Neutrophil (primary cell): ENCODE measurements at regions not wholly inside any gene's neighbourhood (a gene's known extent, or its start where the extent isn't known, plus 50 kb on each side); places are given as distances from the start of the nearest gene placed in this dataset.

Experiments used
- H3K27ac ChIP-seq: fragments of 200-600 bp; sonication (generic); 2 replicates; pipeline ENCODE4 v1.5.1; 2016; ENCODE audit warnings: mild to moderate bottlenecking, moderate library complexity
- H3K27me3 ChIP-seq: fragments of 200-600 bp; sonication (generic); 2 replicates; pipeline ENCODE4 v1.6.0; 2016; ENCODE audit warnings: mild to moderate bottlenecking
- H3K36me3 ChIP-seq: fragments of 200-600 bp; sonication (generic); 2 replicates; pipeline ENCODE4 v1.5.1; 2017
- H3K4me1 ChIP-seq, 2 experiments: fragments of 200-600 bp in 1 of 2; sonication (generic) in 1 of 2; 1 replicate in 1 of 2; 2 replicates in 1 of 2; pipeline versions ENCODE4 v1.5.1 to v1.6.1; 2013 to 2016; ENCODE audit warnings: low read depth in 1 of 2, low read length in 1 of 2, mild to moderate bottlenecking in 1 of 2, moderate library complexity in 1 of 2; ENCODE audit not compliant: control insufficient read depth in 1 of 2, insufficient read depth in 1 of 2
- H3K4me3 ChIP-seq, 2 experiments: fragments of 200-600 bp in 1 of 2; sonication (generic) in 1 of 2; 1 replicate in 1 of 2; 2 replicates in 1 of 2; pipeline ENCODE4 v1.5.1; 2013 to 2016; ENCODE audit warnings: low read depth in 1 of 2, low read length in 1 of 2, mild to moderate bottlenecking in 1 of 2, moderate library complexity in 1 of 2
- H3K9me3 ChIP-seq: fragments of 200-600 bp; sonication (generic); 2 replicates; pipeline ENCODE4 v1.5.1; 2016
- TF ChIP-seq, protein P1 (sequence below): fragments of 200-600 bp; sonication (generic); IDR thresholded peaks from 2 replicates; pipeline ENCODE4 v1.5.1; 2016; ENCODE audit warnings: antibody characterized with exemption

DNA sequence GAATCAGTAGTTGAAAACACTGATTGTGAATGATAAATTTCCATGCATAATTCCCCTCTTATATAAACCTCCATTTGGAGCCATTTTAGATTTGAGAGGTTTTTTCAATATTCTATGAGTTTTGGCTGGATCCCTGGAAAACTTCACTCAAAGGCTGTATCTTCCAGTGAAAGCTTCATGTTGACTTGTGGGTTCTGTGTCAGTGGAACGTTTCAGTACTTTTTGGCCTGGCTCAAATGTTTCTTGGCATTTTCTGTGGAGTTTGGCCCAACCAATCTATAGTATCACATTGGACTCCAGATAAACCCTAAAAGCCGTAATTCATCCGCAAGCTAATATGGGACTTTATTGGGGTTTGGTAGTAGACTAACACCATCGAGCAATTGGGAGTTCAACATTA, 172.6 kb upstream of the PRPS1L1 start:
- Histone ChIP-seq H3K4me1 (no peaks in the 10 kb centered on the region), H3K27me3 (no peaks in the 10 kb centered on the region), H3K27ac (no peak overlapping the region), H3K9me3 (no peaks in the 10 kb centered on the region), H3K36me3 (no peaks in the 10 kb centered on the region), H3K4me3 (no peak overlapping the region)
- TF ChIP-seq, protein P1, sequence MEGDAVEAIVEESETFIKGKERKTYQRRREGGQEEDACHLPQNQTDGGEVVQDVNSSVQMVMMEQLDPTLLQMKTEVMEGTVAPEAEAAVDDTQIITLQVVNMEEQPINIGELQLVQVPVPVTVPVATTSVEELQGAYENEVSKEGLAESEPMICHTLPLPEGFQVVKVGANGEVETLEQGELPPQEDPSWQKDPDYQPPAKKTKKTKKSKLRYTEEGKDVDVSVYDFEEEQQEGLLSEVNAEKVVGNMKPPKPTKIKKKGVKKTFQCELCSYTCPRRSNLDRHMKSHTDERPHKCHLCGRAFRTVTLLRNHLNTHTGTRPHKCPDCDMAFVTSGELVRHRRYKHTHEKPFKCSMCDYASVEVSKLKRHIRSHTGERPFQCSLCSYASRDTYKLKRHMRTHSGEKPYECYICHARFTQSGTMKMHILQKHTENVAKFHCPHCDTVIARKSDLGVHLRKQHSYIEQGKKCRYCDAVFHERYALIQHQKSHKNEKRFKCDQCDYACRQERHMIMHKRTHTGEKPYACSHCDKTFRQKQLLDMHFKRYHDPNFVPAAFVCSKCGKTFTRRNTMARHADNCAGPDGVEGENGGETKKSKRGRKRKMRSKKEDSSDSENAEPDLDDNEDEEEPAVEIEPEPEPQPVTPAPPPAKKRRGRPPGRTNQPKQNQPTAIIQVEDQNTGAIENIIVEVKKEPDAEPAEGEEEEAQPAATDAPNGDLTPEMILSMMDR = no peak

GRCh38 chr7:18200855-18201254, 173.2 kb upstream of the PRPS1L1 start:
- no peaks in the 10 kb centered on the region for H3K27me3 ChIP-seq
- no peaks in the 10 kb centered on the region for H3K36me3 ChIP-seq
- H3K9me3 ChIP-seq = no peaks in the 10 kb centered on the region
- TF ChIP-seq, protein P1 = no peak
- H3K4me1 ChIP-seq = no peaks in the 10 kb centered on the region
- H3K27ac ChIP-seq = no peak overlapping the region
- no peak overlapping the region for H3K4me3 ChIP-seq

DNA sequence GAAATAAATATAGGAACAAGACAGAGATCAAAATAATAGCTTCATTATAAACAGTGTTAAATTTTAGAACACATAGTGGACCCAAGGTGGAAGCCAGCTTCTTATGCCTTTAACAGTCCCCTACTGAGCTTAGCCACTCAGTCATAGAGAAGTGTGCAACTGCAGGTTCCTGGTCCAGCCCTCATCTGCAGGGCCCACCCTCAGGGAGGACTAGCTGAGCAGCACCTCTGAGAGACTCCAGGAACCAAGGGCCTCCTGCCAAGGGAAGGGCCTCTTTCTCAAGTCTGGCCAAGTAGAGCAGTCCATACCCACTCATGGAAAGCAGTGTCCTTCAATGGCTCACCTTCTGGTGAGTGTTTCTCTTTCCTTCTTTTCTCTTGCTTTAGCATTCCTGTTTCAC, 173.7 kb upstream of the PRPS1L1 start:
- Histone ChIP-seq H3K27me3 (no peaks in the 10 kb centered on the region), H3K4me1 (no peaks in the 10 kb centered on the region), H3K36me3 (no peaks in the 10 kb centered on the region), H3K9me3 (no peaks in the 10 kb centered on the region), H3K4me3 (no peak overlapping the region), H3K27ac (no peak overlapping the region)
- TF ChIP-seq, protein P1 = no peak

GRCh38 chr7:18202315-18203045, 174.8 kb upstream of the PRPS1L1 start:
- H3K4me1 ChIP-seq = no peaks in the 10 kb centered on the region
- no peaks in the 10 kb centered on the region for H3K9me3 ChIP-seq
- no peaks in the 10 kb centered on the region for H3K27me3 ChIP-seq
- TF ChIP-seq, protein P1 = no peak
- H3K27ac ChIP-seq = no peak overlapping the region
- no peaks in the 10 kb centered on the region for H3K36me3 ChIP-seq
- no peak overlapping the region for H3K4me3 ChIP-seq

GRCh38 chr7:18206331-18206730, 178.7 kb upstream of the PRPS1L1 start:
- Histone ChIP-seq H3K36me3 (no peaks in the 10 kb centered on the region), H3K27ac (no peak overlapping the region), H3K9me3 (no peaks in the 10 kb centered on the region), H3K4me3 (no peak overlapping the region), H3K4me1 (no peaks in the 10 kb centered on the region), H3K27me3 (no peaks in the 10 kb centered on the region)
- TF ChIP-seq, protein P1 = no peak
